ENCODE measurements at regions not wholly inside any gene's neighbourhood (a gene's known extent, or its start where the extent isn't known, plus 50 kb on each side); places are given as distances from the start of the nearest gene placed in this dataset.

GRCh38 chr5:3056866-3057265, 305.4 kb upstream of the IRX2 start:
- WGBS (ENCODE audit: insufficient coverage), result 53% methylated on average over 7 of the region's 10 CpGs
- Histone ChIP-seq H3K4me3 (ENCODE audit: control insufficient read depth in 1 of 7, extremely low read depth in 1 of 7, insufficient read depth in 4 of 7, low read depth in 2 of 7, low read length in 6 of 7) (no peak overlapping the region), H3K9me3 (ENCODE audit: control extremely low read depth in 1 of 5, control insufficient read depth in 4 of 5, insufficient read depth in 2 of 5, low read depth in 1 of 5, low read length in 4 of 5) (peaks cover 0 to 4% (median 0%) of the 10 kb centered on the region in 5 experiments), H3K4me1 (ENCODE audit: control extremely low read depth in 1 of 4, control insufficient read depth in 4 of 4, insufficient read depth in 4 of 4, low read length in 3 of 4) (no peaks in the 10 kb centered on the region), H3K36me3 (ENCODE audit: control insufficient read depth in 4 of 4, insufficient read depth in 4 of 4, low read length in 3 of 4) (no peaks in the 10 kb centered on the region), H3K27ac (ENCODE audit: insufficient read depth in 1 of 2, low read depth in 1 of 2, low read length in 2 of 2, poor library complexity in 1 of 2, severe bottlenecking in 2 of 2) (no peak overlapping the region), H3K27me3 (replicated peaks in 2 of 5; ENCODE audit: control insufficient read depth in 4 of 5, insufficient read depth in 5 of 5, low read length in 4 of 5) (no peaks in the 10 kb centered on the region)
- ChIA-PET CTCF (no interaction called here), POLR2A (interaction anchor here (0.7 kb wide), 1 partner anchor 375 kb away, joined by 4 read pairs; no protein-coding TSS in a partner anchor)
- no peak for DNase-seq

GRCh38 chr5:3051400-3051799, 299.9 kb upstream of the IRX2 start:
- WGBS (ENCODE audit: insufficient coverage), result 90% methylated on average over 16 of the region's 16 CpGs
- no peaks in the 10 kb centered on the region for H3K27me3 ChIP-seq (replicated peaks in 2 of 5; ENCODE audit: control insufficient read depth in 4 of 5, insufficient read depth in 5 of 5, low read length in 4 of 5)
- no peak overlapping the region for H3K4me3 ChIP-seq (ENCODE audit: control insufficient read depth in 1 of 7, extremely low read depth in 1 of 7, insufficient read depth in 4 of 7, low read depth in 2 of 7, low read length in 6 of 7)
- H3K4me1 ChIP-seq (ENCODE audit: control extremely low read depth in 1 of 4, control insufficient read depth in 4 of 4, insufficient read depth in 4 of 4, low read length in 3 of 4), result no peaks in the 10 kb centered on the region
- ChIA-PET POLR2A (no interaction called here), CTCF (no interaction called here)
- no peaks in the 10 kb centered on the region for H3K36me3 ChIP-seq (ENCODE audit: control insufficient read depth in 4 of 4, insufficient read depth in 4 of 4, low read length in 3 of 4)
- no peak for DNase-seq
- no peaks in the 10 kb centered on the region for H3K9me3 ChIP-seq (ENCODE audit: control extremely low read depth in 1 of 5, control insufficient read depth in 4 of 5, insufficient read depth in 2 of 5, low read depth in 1 of 5, low read length in 4 of 5)
- no peak overlapping the region for H3K27ac ChIP-seq (ENCODE audit: insufficient read depth in 1 of 2, low read depth in 1 of 2, low read length in 2 of 2, poor library complexity in 1 of 2, severe bottlenecking in 2 of 2)

- WGBS (ENCODE audit: insufficient coverage), result 91% methylated on average over 13 of the region's 13 CpGs
- CTCF ChIA-PET, result no interaction called here
- no peak overlapping the region for H3K27ac ChIP-seq (ENCODE audit: insufficient read depth in 1 of 2, low read depth in 1 of 2, low read length in 2 of 2, poor library complexity in 1 of 2, severe bottlenecking in 2 of 2)
These were observed 299.4 kb upstream of the IRX2 start for GRCh38 chr5:3050863-3051262.

GRCh38 chr5:3049261-3049660, 297.8 kb upstream of the IRX2 start:
- no peaks in the 10 kb centered on the region for H3K4me1 ChIP-seq (ENCODE audit: control extremely low read depth in 1 of 4, control insufficient read depth in 4 of 4, insufficient read depth in 4 of 4, low read length in 3 of 4)
- no peaks in the 10 kb centered on the region for H3K9me3 ChIP-seq (ENCODE audit: control extremely low read depth in 1 of 5, control insufficient read depth in 4 of 5, insufficient read depth in 2 of 5, low read depth in 1 of 5, low read length in 4 of 5)
- ChIA-PET POLR2A (no interaction called here), CTCF (no interaction called here)
- H3K27ac ChIP-seq (ENCODE audit: insufficient read depth in 1 of 2, low read depth in 1 of 2, low read length in 2 of 2, poor library complexity in 1 of 2, severe bottlenecking in 2 of 2), result no peak overlapping the region
- no peaks in the 10 kb centered on the region for H3K36me3 ChIP-seq (ENCODE audit: control insufficient read depth in 4 of 4, insufficient read depth in 4 of 4, low read length in 3 of 4)
- no peak for DNase-seq
- no peak overlapping the region for H3K4me3 ChIP-seq (ENCODE audit: control insufficient read depth in 1 of 7, extremely low read depth in 1 of 7, insufficient read depth in 4 of 7, low read depth in 2 of 7, low read length in 6 of 7)
- H3K27me3 ChIP-seq (replicated peaks in 2 of 5; ENCODE audit: control insufficient read depth in 4 of 5, insufficient read depth in 5 of 5, low read length in 4 of 5), result no peaks in the 10 kb centered on the region
- WGBS (ENCODE audit: insufficient coverage), result 91% methylated on average over 11 of the region's 11 CpGs

More at GRCh38 chr5:3050863-3051262, 299.4 kb upstream of the IRX2 start:
- H3K4me1 ChIP-seq (ENCODE audit: control extremely low read depth in 1 of 4, control insufficient read depth in 4 of 4, insufficient read depth in 4 of 4, low read length in 3 of 4), result no peaks in the 10 kb centered on the region
- DNase-seq, result no peak
- POLR2A ChIA-PET, result no interaction called here
- H3K4me3 ChIP-seq (ENCODE audit: control insufficient read depth in 1 of 7, extremely low read depth in 1 of 7, insufficient read depth in 4 of 7, low read depth in 2 of 7, low read length in 6 of 7), result no peak overlapping the region
- H3K9me3 ChIP-seq (ENCODE audit: control extremely low read depth in 1 of 5, control insufficient read depth in 4 of 5, insufficient read depth in 2 of 5, low read depth in 1 of 5, low read length in 4 of 5), result no peaks in the 10 kb centered on the region
- no peaks in the 10 kb centered on the region for H3K27me3 ChIP-seq (replicated peaks in 2 of 5; ENCODE audit: control insufficient read depth in 4 of 5, insufficient read depth in 5 of 5, low read length in 4 of 5)
- H3K36me3 ChIP-seq (ENCODE audit: control insufficient read depth in 4 of 4, insufficient read depth in 4 of 4, low read length in 3 of 4), result no peaks in the 10 kb centered on the region

GRCh38 chr5:3047212-3047774, 295.8 kb upstream of the IRX2 start:
- no peaks in the 10 kb centered on the region for H3K36me3 ChIP-seq (ENCODE audit: control insufficient read depth in 4 of 4, insufficient read depth in 4 of 4, low read length in 3 of 4)
- ChIA-PET POLR2A (no interaction called here), CTCF (interaction anchor here (1.2 kb wide), 1 partner anchor 14 kb away, joined by 3 read pairs; no protein-coding TSS in a partner anchor)
- DNase-seq, result no peak
- no peak overlapping the region for H3K27ac ChIP-seq (ENCODE audit: insufficient read depth in 1 of 2, low read depth in 1 of 2, low read length in 2 of 2, poor library complexity in 1 of 2, severe bottlenecking in 2 of 2)
- no peaks in the 10 kb centered on the region for H3K27me3 ChIP-seq (replicated peaks in 2 of 5; ENCODE audit: control insufficient read depth in 4 of 5, insufficient read depth in 5 of 5, low read length in 4 of 5)
- H3K4me1 ChIP-seq (ENCODE audit: control extremely low read depth in 1 of 4, control insufficient read depth in 4 of 4, insufficient read depth in 4 of 4, low read length in 3 of 4), result no peaks in the 10 kb centered on the region
- 86% methylated on average over 6 of the region's 8 CpGs for WGBS (ENCODE audit: insufficient coverage)
- no peak overlapping the region for H3K4me3 ChIP-seq (ENCODE audit: control insufficient read depth in 1 of 7, extremely low read depth in 1 of 7, insufficient read depth in 4 of 7, low read depth in 2 of 7, low read length in 6 of 7)
- H3K9me3 ChIP-seq (ENCODE audit: control extremely low read depth in 1 of 5, control insufficient read depth in 4 of 5, insufficient read depth in 2 of 5, low read depth in 1 of 5, low read length in 4 of 5), result no peaks in the 10 kb centered on the region

GRCh38 chr5:3043600-3043999, 292.1 kb upstream of the IRX2 start:
- Histone ChIP-seq H3K4me3 (ENCODE audit: control insufficient read depth in 1 of 7, extremely low read depth in 1 of 7, insufficient read depth in 4 of 7, low read depth in 2 of 7, low read length in 6 of 7) (no peak overlapping the region), H3K4me1 (ENCODE audit: control extremely low read depth in 1 of 4, control insufficient read depth in 4 of 4, insufficient read depth in 4 of 4, low read length in 3 of 4) (no peaks in the 10 kb centered on the region), H3K36me3 (ENCODE audit: control insufficient read depth in 4 of 4, insufficient read depth in 4 of 4, low read length in 3 of 4) (no peaks in the 10 kb centered on the region), H3K27me3 (replicated peaks in 2 of 5; ENCODE audit: control insufficient read depth in 4 of 5, insufficient read depth in 5 of 5, low read length in 4 of 5) (no peaks in the 10 kb centered on the region), H3K9me3 (ENCODE audit: control extremely low read depth in 1 of 5, control insufficient read depth in 4 of 5, insufficient read depth in 2 of 5, low read depth in 1 of 5, low read length in 4 of 5) (no peaks in the 10 kb centered on the region), H3K27ac (ENCODE audit: insufficient read depth in 1 of 2, low read depth in 1 of 2, low read length in 2 of 2, poor library complexity in 1 of 2, severe bottlenecking in 2 of 2) (no peak overlapping the region)
- DNase-seq, result no peak
- CTCF ChIA-PET, result no interaction called here
- POLR2A ChIA-PET, result no interaction called here

- Histone ChIP-seq H3K36me3 (ENCODE audit: control insufficient read depth in 4 of 4, insufficient read depth in 4 of 4, low read length in 3 of 4) (no peaks in the 10 kb centered on the region), H3K4me3 (ENCODE audit: control insufficient read depth in 1 of 7, extremely low read depth in 1 of 7, insufficient read depth in 4 of 7, low read depth in 2 of 7, low read length in 6 of 7) (no peak overlapping the region), H3K4me1 (ENCODE audit: control extremely low read depth in 1 of 4, control insufficient read depth in 4 of 4, insufficient read depth in 4 of 4, low read length in 3 of 4) (no peaks in the 10 kb centered on the region), H3K27ac (ENCODE audit: insufficient read depth in 1 of 2, low read depth in 1 of 2, low read length in 2 of 2, poor library complexity in 1 of 2, severe bottlenecking in 2 of 2) (no peak overlapping the region), H3K27me3 (replicated peaks in 2 of 5; ENCODE audit: control insufficient read depth in 4 of 5, insufficient read depth in 5 of 5, low read length in 4 of 5) (no peaks in the 10 kb centered on the region), H3K9me3 (ENCODE audit: control extremely low read depth in 1 of 5, control insufficient read depth in 4 of 5, insufficient read depth in 2 of 5, low read depth in 1 of 5, low read length in 4 of 5) (no peaks in the 10 kb centered on the region)
- WGBS (ENCODE audit: insufficient coverage), result 92% methylated on average over 2 of the region's 4 CpGs
- DNase-seq, result no peak
- ChIA-PET CTCF (no interaction called here), POLR2A (no interaction called here)
These were observed 289.5 kb upstream of the IRX2 start for GRCh38 chr5:3041001-3041400.
